SU-DHL-6 (cell line): ENCODE measurements at regions not wholly inside any gene's neighbourhood (a gene's known extent, or its start where the extent isn't known, plus 50 kb on each side); places are given as distances from the start of the nearest gene placed in this dataset.
"Not testable (repeated sequence)": the region's sequence is repeated elsewhere in the genome, so short reads cannot be mapped to it uniquely, and the experiment has no call there.

Experiments
- H2AFZ ChIP-seq: fragments of 200-600 bp; sonication (generic); 2 replicates; pipeline ENCODE4 v1.6.1; 2014; ENCODE audit warnings: low read depth, mild to moderate bottlenecking, moderate library complexity, mixed read lengths, antibody characterized with exemption, low read length; ENCODE audit not compliant: severe bottlenecking
- H3F3A ChIP-seq: fragments of 200-600 bp; shearing (Covaris generic); 2 replicates; pipeline ENCODE4 v1.6.0; 2016; ENCODE audit warnings: antibody characterized with exemption, mild to moderate bottlenecking; ENCODE audit not compliant: insufficient read depth
- H3K27ac ChIP-seq: fragments of 200-600 bp; sonication (generic); 2 replicates; pipeline ENCODE4 v1.5.1; 2016; ENCODE audit warnings: low read depth, mild to moderate bottlenecking, low read length, moderate library complexity, mixed read lengths
- H3K27me3 ChIP-seq: fragments of 200-600 bp; sonication (generic), shearing (Covaris generic); 2 replicates; pipeline ENCODE4 v1.6.0; 2014; ENCODE audit warnings: mild to moderate bottlenecking, low read length
- H3K36me3 ChIP-seq: fragments of 200-600 bp; sonication (generic); 2 replicates; pipeline ENCODE4 v1.6.1; 2014; ENCODE audit warnings: mild to moderate bottlenecking, low read length, mixed read lengths
- H3K4me2 ChIP-seq: fragments of 300-600, 200-600 bp; shearing (Covaris generic), sonication (generic); 2 replicates; pipeline ENCODE4 v1.6.0; 2014; ENCODE audit warnings: low read length, low read depth, mild to moderate bottlenecking; ENCODE audit not compliant: poor library complexity, severe bottlenecking
- H3K4me3 ChIP-seq: fragments of 200-600 bp; sonication (generic); 2 replicates; pipeline ENCODE4 v1.5.1; 2014; ENCODE audit warnings: antibody characterized with exemption, low read length, mild to moderate bottlenecking, mixed read lengths; ENCODE audit not compliant: insufficient read depth, poor library complexity, severe bottlenecking
- H3K79me2 ChIP-seq: fragments of 200-600 bp; sonication (generic); 2 replicates; pipeline ENCODE4 v1.6.1; 2014; ENCODE audit warnings: mild to moderate bottlenecking, low read length, moderate library complexity; ENCODE audit not compliant: insufficient read depth
- H3K9ac ChIP-seq: fragments of 200-600 bp; sonication (generic); 2 replicates; pipeline ENCODE4 v1.7.0; 2014; ENCODE audit warnings: mild to moderate bottlenecking, low read length
- H3K9me2 ChIP-seq: fragments of 200-600 bp; sonication (generic); replicated peaks from 2 replicates; pipeline ENCODE4 v1.6.1; 2014; ENCODE audit warnings: low read length; ENCODE audit not compliant: insufficient read depth
- H3K9me3 ChIP-seq: fragments of 200-600 bp; sonication (generic); 2 replicates; pipeline ENCODE4 v1.6.1; 2014; ENCODE audit warnings: low read length, mixed read lengths; ENCODE audit not compliant: insufficient read depth
- H4K20me1 ChIP-seq: fragments of 200-600 bp; sonication (generic); 2 replicates; pipeline ENCODE4 v1.6.1; 2014; ENCODE audit warnings: low read depth, mild to moderate bottlenecking, antibody characterized with exemption, low read length, moderate library complexity, mixed read lengths
- EZH2phosphoT487 ChIP-seq: fragments of 200-600 bp; sonication (generic), shearing (Covaris generic); conservative IDR thresholded peaks from 2 replicates; pipeline ENCODE4 v1.6.1; 2018; ENCODE audit warnings: mild to moderate bottlenecking, antibody characterized with exemption, low read length, moderate library complexity, mixed read lengths
- TF ChIP-seq, protein P1 (sequence below): fragments of 200-600 bp; sonication (generic); IDR thresholded peaks from one replicate; pipeline ENCODE4 v1.5.1; 2017; ENCODE audit warnings: antibody characterized with exemption, mild to moderate bottlenecking, low read length, moderate library complexity; ENCODE audit not compliant: insufficient read depth, poor library complexity, severe bottlenecking

DNA sequence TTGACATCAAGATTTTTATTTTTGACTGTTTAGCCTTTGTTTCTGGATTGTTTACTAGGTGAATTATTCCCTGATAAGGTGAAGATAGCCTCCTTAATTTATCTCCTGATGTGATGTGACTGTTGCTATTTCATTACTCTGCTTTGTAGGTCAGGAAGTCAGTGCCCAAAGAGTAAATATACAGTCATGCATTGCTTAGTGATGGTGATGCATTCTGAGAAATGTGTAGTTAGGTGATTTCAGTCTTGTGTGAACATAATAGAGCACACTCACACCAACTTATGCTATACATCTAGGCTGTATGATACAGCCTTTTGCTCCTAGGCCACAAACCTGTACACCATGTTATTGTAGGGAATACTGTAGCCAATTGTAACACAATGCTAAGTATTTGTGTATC lies 102.4 kb upstream of the THUMPD2 start:
- Histone ChIP-seq H3K27ac (no peak overlapping the region), H2AFZ (no peak overlapping the region), H3K79me2 (no peaks in the 10 kb centered on the region), H3K36me3 (no peaks in the 10 kb centered on the region), H3K4me2 (no peak overlapping the region), H3K27me3 (no peaks in the 10 kb centered on the region), H4K20me1 (no peaks in the 10 kb centered on the region), H3K9me3 (no peaks in the 10 kb centered on the region), H3F3A (no peaks in the 10 kb centered on the region), H3K9ac (no peak overlapping the region), H3K4me3 (no peak overlapping the region), H3K9me2 (no peaks in the 10 kb centered on the region)
- TF ChIP-seq, protein P1, sequence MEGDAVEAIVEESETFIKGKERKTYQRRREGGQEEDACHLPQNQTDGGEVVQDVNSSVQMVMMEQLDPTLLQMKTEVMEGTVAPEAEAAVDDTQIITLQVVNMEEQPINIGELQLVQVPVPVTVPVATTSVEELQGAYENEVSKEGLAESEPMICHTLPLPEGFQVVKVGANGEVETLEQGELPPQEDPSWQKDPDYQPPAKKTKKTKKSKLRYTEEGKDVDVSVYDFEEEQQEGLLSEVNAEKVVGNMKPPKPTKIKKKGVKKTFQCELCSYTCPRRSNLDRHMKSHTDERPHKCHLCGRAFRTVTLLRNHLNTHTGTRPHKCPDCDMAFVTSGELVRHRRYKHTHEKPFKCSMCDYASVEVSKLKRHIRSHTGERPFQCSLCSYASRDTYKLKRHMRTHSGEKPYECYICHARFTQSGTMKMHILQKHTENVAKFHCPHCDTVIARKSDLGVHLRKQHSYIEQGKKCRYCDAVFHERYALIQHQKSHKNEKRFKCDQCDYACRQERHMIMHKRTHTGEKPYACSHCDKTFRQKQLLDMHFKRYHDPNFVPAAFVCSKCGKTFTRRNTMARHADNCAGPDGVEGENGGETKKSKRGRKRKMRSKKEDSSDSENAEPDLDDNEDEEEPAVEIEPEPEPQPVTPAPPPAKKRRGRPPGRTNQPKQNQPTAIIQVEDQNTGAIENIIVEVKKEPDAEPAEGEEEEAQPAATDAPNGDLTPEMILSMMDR, result no peak
- no peak for TF ChIP-seq EZH2phosphoT487

DNA sequence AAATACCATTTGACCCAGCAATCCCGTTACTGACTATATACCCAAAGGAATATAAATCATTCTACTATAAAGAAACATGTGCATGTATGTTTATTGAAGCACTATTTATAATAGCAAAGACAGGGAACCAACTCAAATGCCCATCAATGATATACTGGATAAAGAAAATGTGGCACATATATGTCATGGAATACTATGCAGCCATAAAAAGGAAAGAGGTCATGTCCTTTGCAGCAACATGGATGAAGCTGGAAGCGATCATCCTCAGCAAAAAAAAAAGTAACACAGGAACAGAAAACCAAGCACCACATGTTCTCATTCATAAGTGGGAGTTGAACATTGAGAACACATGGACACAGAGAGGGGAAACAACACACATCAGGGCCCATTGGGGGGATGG lies 99.9 kb upstream of the THUMPD2 start:
- not testable (repeated sequence) for H3F3A ChIP-seq, H3K4me3 ChIP-seq, H2AFZ ChIP-seq, H3K4me2 ChIP-seq, H3K9ac ChIP-seq, H3K27me3 ChIP-seq, H3K9me3 ChIP-seq, H4K20me1 ChIP-seq, H3K79me2 ChIP-seq, H3K27ac ChIP-seq, H3K36me3 ChIP-seq, H3K9me2 ChIP-seq

DNA sequence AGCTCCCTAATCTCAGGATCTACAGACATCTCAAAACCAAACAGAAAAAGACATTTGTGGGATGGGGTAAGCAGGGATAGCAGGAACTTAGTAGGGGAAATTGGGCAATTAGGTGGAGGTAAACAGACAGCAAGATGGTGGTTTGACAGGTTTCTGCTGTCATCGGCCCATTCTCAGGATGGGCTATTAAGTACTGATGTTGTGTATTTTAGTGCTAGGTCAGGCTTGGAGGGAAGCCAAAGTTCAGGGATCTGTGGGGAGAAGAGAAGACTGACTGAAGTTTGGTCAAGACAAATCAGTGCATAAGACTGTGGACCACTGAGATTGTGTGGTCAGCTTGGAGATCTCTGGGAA lies 96.8 kb upstream of the THUMPD2 start:
- no peaks in the 10 kb centered on the region for H3K9me2 ChIP-seq
- no peaks in the 10 kb centered on the region for H3F3A ChIP-seq
- H3K9ac ChIP-seq, result no peak overlapping the region
- no peak overlapping the region for H3K4me2 ChIP-seq
- no peak overlapping the region for H3K4me3 ChIP-seq
- TF ChIP-seq EZH2phosphoT487, result no peak
- TF ChIP-seq, protein P1, result no peak
- no peak overlapping the region for H2AFZ ChIP-seq
- H3K36me3 ChIP-seq, result no peaks in the 10 kb centered on the region
- H3K27ac ChIP-seq, result no peak overlapping the region
- H3K27me3 ChIP-seq, result no peaks in the 10 kb centered on the region
- no peaks in the 10 kb centered on the region for H3K79me2 ChIP-seq
- H4K20me1 ChIP-seq, result no peaks in the 10 kb centered on the region
- H3K9me3 ChIP-seq, result no peaks in the 10 kb centered on the region

DNA sequence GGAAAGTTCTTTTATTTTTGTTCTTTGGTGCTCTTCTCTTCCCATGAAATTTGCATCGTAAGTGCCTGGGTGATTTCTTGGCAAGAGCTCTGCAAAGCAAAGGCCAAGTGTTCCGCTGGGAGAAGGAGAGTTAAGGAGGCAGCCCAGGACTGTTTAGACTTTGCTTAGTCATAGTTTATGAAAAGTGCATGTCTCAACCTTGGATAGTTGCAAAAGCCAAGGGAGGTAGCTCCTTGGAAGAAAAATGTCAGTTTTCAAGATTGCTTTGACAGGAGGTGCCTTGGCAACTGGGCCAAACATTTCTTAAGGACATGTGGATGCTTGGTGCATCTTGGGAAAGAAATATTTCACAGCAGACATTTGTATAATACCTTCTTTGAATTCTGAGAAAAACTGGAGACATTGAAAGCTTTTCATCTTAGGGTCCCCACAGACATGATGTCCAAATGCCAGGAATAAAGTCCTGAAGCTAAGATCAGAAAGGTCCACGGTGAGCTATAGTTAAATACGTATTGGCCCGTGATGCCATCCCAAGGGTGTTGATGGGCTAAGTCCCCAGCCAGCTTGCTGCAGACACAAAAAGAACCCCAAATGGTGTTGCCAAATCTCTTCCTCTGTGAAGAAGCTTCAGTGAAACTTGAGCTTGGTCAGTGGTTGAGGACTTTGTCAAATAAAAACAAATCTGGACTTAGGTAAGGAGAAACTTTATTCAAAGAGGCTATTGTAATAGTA lies 96.3 kb upstream of the THUMPD2 start:
- H3K9me2 ChIP-seq, result no peaks in the 10 kb centered on the region
- TF ChIP-seq, protein P1, result no peak
- TF ChIP-seq EZH2phosphoT487, result no peak
- H3K79me2 ChIP-seq, result no peaks in the 10 kb centered on the region
- no peaks in the 10 kb centered on the region for H3K9me3 ChIP-seq
- no peak overlapping the region for H3K4me2 ChIP-seq
- H3K4me3 ChIP-seq, result no peak overlapping the region
- no peaks in the 10 kb centered on the region for H3K36me3 ChIP-seq
- H3F3A ChIP-seq, result no peaks in the 10 kb centered on the region
- H4K20me1 ChIP-seq, result no peaks in the 10 kb centered on the region
- no peak overlapping the region for H2AFZ ChIP-seq
- no peak overlapping the region for H3K9ac ChIP-seq
- no peaks in the 10 kb centered on the region for H3K27me3 ChIP-seq
- no peak overlapping the region for H3K27ac ChIP-seq
